ENCODE measurements at regions not wholly inside any gene's neighbourhood (a gene's known extent, or its start where the extent isn't known, plus 50 kb on each side); places are given as distances from the start of the nearest gene placed in this dataset.

- H3K27ac ChIP-seq (ENCODE audit: low read depth in 2 of 2, low read length in 2 of 2), result no peak overlapping the region
- no peaks in the 10 kb centered on the region for H3K9me3 ChIP-seq (ENCODE audit: control insufficient read depth in 2 of 3, insufficient read depth in 1 of 3, low read length in 3 of 3)
- TF ChIP-seq CTCF (IDR thresholded peaks at IDR 0.05; ENCODE audit: borderline replicate concordance, extremely low read depth, insufficient read depth), result no peak
- no peak overlapping the region for H3K4me3 ChIP-seq (ENCODE audit: low read length in 3 of 3)
- intact Hi-C loops (cut with DNase I), result no loop called here
- H3K27me3 ChIP-seq (ENCODE audit: control insufficient read depth, insufficient read depth, low read length), result no peaks in the 10 kb centered on the region
- no peaks in the 10 kb centered on the region for H3K4me1 ChIP-seq (ENCODE audit: control insufficient read depth in 2 of 3, insufficient read depth in 2 of 3, low read depth in 1 of 3, low read length in 3 of 3)
- FAIRE-seq (no peak), DNase-seq (no peak)
- no peaks in the 10 kb centered on the region for H3K36me3 ChIP-seq (ENCODE audit: control insufficient read depth in 2 of 3, insufficient read depth in 3 of 3, low read length in 3 of 3)
- H3K9ac ChIP-seq (ENCODE audit: low read length in 3 of 3), result no peak overlapping the region
Observed at GRCh38 chrY:15648198-15648597, 1123.9 kb downstream of the NLGN4Y start.

GRCh38 chrY:15650056-15650455 lies 1125.7 kb downstream of the NLGN4Y start:
- Histone ChIP-seq H3K27ac (ENCODE audit: low read depth in 2 of 2, low read length in 2 of 2) (no peak overlapping the region), H3K9ac (ENCODE audit: low read length in 3 of 3) (no peak overlapping the region), H3K4me3 (ENCODE audit: low read length in 3 of 3) (no peak overlapping the region), H3K9me3 (ENCODE audit: control insufficient read depth in 2 of 3, insufficient read depth in 1 of 3, low read length in 3 of 3) (no peaks in the 10 kb centered on the region), H3K36me3 (ENCODE audit: control insufficient read depth in 2 of 3, insufficient read depth in 3 of 3, low read length in 3 of 3) (no peaks in the 10 kb centered on the region), H3K4me1 (ENCODE audit: control insufficient read depth in 2 of 3, insufficient read depth in 2 of 3, low read depth in 1 of 3, low read length in 3 of 3) (no peaks in the 10 kb centered on the region), H3K27me3 (ENCODE audit: control insufficient read depth, insufficient read depth, low read length) (no peaks in the 10 kb centered on the region)
- no peak for TF ChIP-seq CTCF (IDR thresholded peaks at IDR 0.05; ENCODE audit: borderline replicate concordance, extremely low read depth, insufficient read depth)
- intact Hi-C loops (cut with DNase I), result no loop called here
- DNase-seq (no peak), FAIRE-seq (no peak)

- Histone ChIP-seq H3K9ac (ENCODE audit: low read length in 3 of 3) (no peak overlapping the region), H3K4me1 (ENCODE audit: control insufficient read depth in 2 of 3, insufficient read depth in 2 of 3, low read depth in 1 of 3, low read length in 3 of 3) (no peaks in the 10 kb centered on the region), H3K4me3 (ENCODE audit: low read length in 3 of 3) (no peak overlapping the region), H3K9me3 (ENCODE audit: control insufficient read depth in 2 of 3, insufficient read depth in 1 of 3, low read length in 3 of 3) (no peaks in the 10 kb centered on the region), H3K27me3 (ENCODE audit: control insufficient read depth, insufficient read depth, low read length) (no peaks in the 10 kb centered on the region), H3K27ac (ENCODE audit: low read depth in 2 of 2, low read length in 2 of 2) (no peak overlapping the region), H3K36me3 (ENCODE audit: control insufficient read depth in 2 of 3, insufficient read depth in 3 of 3, low read length in 3 of 3) (no peaks in the 10 kb centered on the region)
- no peak for FAIRE-seq
- no peak for DNase-seq
- TF ChIP-seq CTCF (IDR thresholded peaks at IDR 0.05; ENCODE audit: borderline replicate concordance, extremely low read depth, insufficient read depth), result no peak
- intact Hi-C loops (cut with DNase I), result no loop called here
Observed at GRCh38 chrY:15688531-15688930, 1164.2 kb downstream of the NLGN4Y start.

- FAIRE-seq (no peak), DNase-seq (no peak)
- no peak for TF ChIP-seq CTCF (IDR thresholded peaks at IDR 0.05; ENCODE audit: borderline replicate concordance, extremely low read depth, insufficient read depth)
- Histone ChIP-seq H3K4me3 (ENCODE audit: low read length in 3 of 3) (no peak overlapping the region), H3K27me3 (ENCODE audit: control insufficient read depth, insufficient read depth, low read length) (no peaks in the 10 kb centered on the region), H3K9me3 (ENCODE audit: control insufficient read depth in 2 of 3, insufficient read depth in 1 of 3, low read length in 3 of 3) (no peaks in the 10 kb centered on the region), H3K9ac (ENCODE audit: low read length in 3 of 3) (no peak overlapping the region), H3K27ac (ENCODE audit: low read depth in 2 of 2, low read length in 2 of 2) (no peak overlapping the region), H3K4me1 (ENCODE audit: control insufficient read depth in 2 of 3, insufficient read depth in 2 of 3, low read depth in 1 of 3, low read length in 3 of 3) (no peaks in the 10 kb centered on the region), H3K36me3 (ENCODE audit: control insufficient read depth in 2 of 3, insufficient read depth in 3 of 3, low read length in 3 of 3) (no peaks in the 10 kb centered on the region)
- intact Hi-C loops (cut with DNase I), result no loop called here
Observed at GRCh38 chrY:15689994-15690393, 1165.7 kb downstream of the NLGN4Y start.
